ENCODE measurements at regions not wholly inside any gene's neighbourhood (a gene's known extent, or its start where the extent isn't known, plus 50 kb on each side); places are given as distances from the start of the nearest gene placed in this dataset.
"Not testable (repeated sequence)": the region's sequence is repeated elsewhere in the genome, so short reads cannot be mapped to it uniquely, and the experiment has no call there.

GRCh38 chr4:30149539-30149938 is 570.6 kb upstream of the PCDH7 start:
- not testable (repeated sequence) for TF ChIP-seq CTCF (IDR thresholded peaks at IDR 0.05; ENCODE audit: poor library complexity, severe bottlenecking); REST (IDR thresholded peaks at IDR 0.05; ENCODE audit: borderline replicate concordance); POLR2AphosphoS5 (IDR thresholded peaks at IDR 0.05); EZH2 (IDR thresholded peaks at IDR 0.05; ENCODE audit: borderline replicate concordance, insufficient read depth, low read length, poor library complexity, severe bottlenecking); EP300 (conservative IDR thresholded peaks at IDR 0.05; ENCODE audit: poor library complexity, severe bottlenecking); SMC3 (conservative IDR thresholded peaks at IDR 0.05; ENCODE audit: poor library complexity); RAD21 (conservative IDR thresholded peaks at IDR 0.05); TAF1 (IDR thresholded peaks at IDR 0.05; ENCODE audit: low read depth); MXI1 (conservative IDR thresholded peaks at IDR 0.05; ENCODE audit: poor library complexity, severe bottlenecking)

Measured in neural cell (in vitro differentiated cells).